ENCODE measurements at regions not wholly inside any gene's neighbourhood (a gene's known extent, or its start where the extent isn't known, plus 50 kb on each side); places are given as distances from the start of the nearest gene placed in this dataset.
"Not testable (repeated sequence)": the region's sequence is repeated elsewhere in the genome, so short reads cannot be mapped to it uniquely, and the experiment has no call there.

GRCh38 chr16:76819226-76819916 lies 371.6 kb upstream of the MON1B start:
- peaks cover 9% of the 10 kb centered on the region for H3K9me3 Mint-ChIP-seq
- no peaks in the 10 kb centered on the region for H3K27me3 Mint-ChIP-seq
- H3K27ac Mint-ChIP-seq = no peak overlapping the region
- H3K36me3 Mint-ChIP-seq = no peaks in the 10 kb centered on the region
- H3K4me1 Mint-ChIP-seq = no peaks in the 10 kb centered on the region
- H3K4me3 Mint-ChIP-seq = no peak overlapping the region

GRCh38 chr16:76824221-76824620 lies 366.8 kb upstream of the MON1B start:
- H3K4me3 Mint-ChIP-seq = no peak overlapping the region
- no peaks in the 10 kb centered on the region for H3K36me3 Mint-ChIP-seq
- no peak overlapping the region for H3K27ac Mint-ChIP-seq
- H3K27me3 Mint-ChIP-seq = no peaks in the 10 kb centered on the region
- peaks cover 3% of the 10 kb centered on the region for H3K9me3 Mint-ChIP-seq
- no peaks in the 10 kb centered on the region for H3K4me1 Mint-ChIP-seq

GRCh38 chr16:76824791-76825190 lies 366.2 kb upstream of the MON1B start:
- H3K27ac Mint-ChIP-seq = no peak overlapping the region
- no peak overlapping the region for H3K4me3 Mint-ChIP-seq
- H3K4me1 Mint-ChIP-seq = no peaks in the 10 kb centered on the region
- H3K36me3 Mint-ChIP-seq = no peaks in the 10 kb centered on the region
- H3K9me3 Mint-ChIP-seq = peaks cover 3% of the 10 kb centered on the region
- no peaks in the 10 kb centered on the region for H3K27me3 Mint-ChIP-seq

DNA sequence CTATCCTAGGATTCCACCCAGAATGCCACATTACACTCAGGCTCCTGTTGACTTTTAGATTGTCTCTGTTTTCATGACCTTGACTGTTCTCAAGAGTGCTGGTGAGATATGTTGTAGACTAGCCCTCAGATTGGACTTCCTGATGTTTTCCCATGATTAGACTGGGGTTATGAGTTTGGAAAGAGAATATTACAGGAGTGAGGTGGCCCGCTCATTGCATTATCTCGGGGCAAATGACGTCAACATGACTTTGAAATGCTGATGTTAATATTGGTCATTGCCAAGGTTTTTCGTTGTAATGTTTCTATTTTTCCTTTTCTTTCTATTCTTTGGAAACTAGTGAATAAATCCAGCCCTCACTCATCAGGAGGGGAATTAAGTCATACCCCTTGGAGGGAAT lies 355.7 kb upstream of the MON1B start:
- Mint-ChIP-seq H3K9me3 (no peaks in the 10 kb centered on the region), H3K27ac (no peak overlapping the region), H3K27me3 (no peaks in the 10 kb centered on the region), H3K36me3 (no peaks in the 10 kb centered on the region), H3K4me3 (no peak overlapping the region), H3K4me1 (no peaks in the 10 kb centered on the region)

GRCh38 chr16:76835779-76836300 lies 355.1 kb upstream of the MON1B start:
- Mint-ChIP-seq H3K36me3 (no peaks in the 10 kb centered on the region), H3K4me3 (no peak overlapping the region), H3K27ac (no peak overlapping the region), H3K4me1 (no peaks in the 10 kb centered on the region), H3K27me3 (no peaks in the 10 kb centered on the region), H3K9me3 (no peaks in the 10 kb centered on the region)

DNA sequence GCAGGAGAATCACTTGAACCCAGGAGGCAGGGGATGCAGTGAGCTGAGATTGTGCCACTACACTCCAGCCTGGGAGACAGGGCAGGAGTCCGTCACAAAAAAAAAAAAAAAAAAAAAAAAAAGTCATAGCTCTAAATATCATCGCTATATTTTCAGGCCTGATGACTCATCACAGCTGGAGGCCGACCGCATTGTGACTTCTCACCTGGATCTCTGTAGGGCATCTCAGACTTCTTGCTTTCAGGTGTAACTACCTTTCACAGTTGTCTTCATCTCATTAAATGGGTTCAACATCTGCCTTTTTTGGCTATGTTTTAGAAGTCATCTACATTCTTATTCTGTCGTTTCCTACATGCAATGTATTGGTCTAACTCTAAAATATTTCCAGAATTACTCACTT lies 353.1 kb upstream of the MON1B start:
- no peaks in the 10 kb centered on the region for H3K4me1 Mint-ChIP-seq
- no peaks in the 10 kb centered on the region for H3K27me3 Mint-ChIP-seq
- H3K9me3 Mint-ChIP-seq = no peaks in the 10 kb centered on the region
- H3K36me3 Mint-ChIP-seq = no peaks in the 10 kb centered on the region
- H3K4me3 Mint-ChIP-seq = no peak overlapping the region
- H3K27ac Mint-ChIP-seq = no peak overlapping the region

- Mint-ChIP-seq H3K27me3 (no peaks in the 10 kb centered on the region), H3K4me1 (no peaks in the 10 kb centered on the region), H3K9me3 (peaks cover 19% of the 10 kb centered on the region)
Observed at GRCh38 chr16:76854234-76854633, 336.8 kb upstream of the MON1B start.

GRCh38 chr16:76856112-76856511 lies 334.9 kb upstream of the MON1B start:
- Mint-ChIP-seq H3K27ac (no peak overlapping the region), H3K9me3 (peaks cover 21% of the 10 kb centered on the region), H3K36me3 (no peaks in the 10 kb centered on the region), H3K4me1 (no peaks in the 10 kb centered on the region), H3K27me3 (no peaks in the 10 kb centered on the region), H3K4me3 (no peak overlapping the region)

More at GRCh38 chr16:76854234-76854633, 336.8 kb upstream of the MON1B start:
- Mint-ChIP-seq H3K36me3 (no peaks in the 10 kb centered on the region), H3K27ac (no peak overlapping the region), H3K4me3 (no peak overlapping the region)

GRCh38 chr16:76857402-76857801 lies 333.6 kb upstream of the MON1B start:
- Mint-ChIP-seq H3K4me3 (no peak overlapping the region), H3K36me3 (no peaks in the 10 kb centered on the region), H3K27ac (no peak overlapping the region), H3K27me3 (no peaks in the 10 kb centered on the region), H3K4me1 (no peaks in the 10 kb centered on the region), H3K9me3 (peaks cover 21% of the 10 kb centered on the region)

DNA sequence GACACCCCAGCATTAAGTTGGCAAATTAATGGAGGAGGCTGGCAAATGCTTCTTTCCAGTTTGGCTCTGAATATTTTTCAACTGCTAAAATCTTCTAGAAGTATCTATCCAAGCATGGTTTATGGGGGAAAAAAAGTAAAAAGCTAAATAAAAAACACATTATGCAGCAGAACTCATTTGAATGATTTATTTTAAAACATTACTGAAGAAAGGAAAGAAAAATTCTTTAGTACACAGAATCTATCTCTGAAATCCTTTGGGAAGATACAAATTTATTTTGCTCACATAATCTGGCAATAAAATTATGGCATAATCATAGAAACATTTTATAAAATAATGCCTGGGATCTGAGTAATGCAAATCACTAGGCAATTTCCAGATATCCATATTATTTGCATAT lies 328.1 kb upstream of the MON1B start:
- Mint-ChIP-seq H3K4me3 (no peak overlapping the region), H3K4me1 (no peaks in the 10 kb centered on the region), H3K36me3 (no peaks in the 10 kb centered on the region), H3K9me3 (peaks cover 15% of the 10 kb centered on the region), H3K27me3 (no peaks in the 10 kb centered on the region), H3K27ac (no peak overlapping the region)

DNA sequence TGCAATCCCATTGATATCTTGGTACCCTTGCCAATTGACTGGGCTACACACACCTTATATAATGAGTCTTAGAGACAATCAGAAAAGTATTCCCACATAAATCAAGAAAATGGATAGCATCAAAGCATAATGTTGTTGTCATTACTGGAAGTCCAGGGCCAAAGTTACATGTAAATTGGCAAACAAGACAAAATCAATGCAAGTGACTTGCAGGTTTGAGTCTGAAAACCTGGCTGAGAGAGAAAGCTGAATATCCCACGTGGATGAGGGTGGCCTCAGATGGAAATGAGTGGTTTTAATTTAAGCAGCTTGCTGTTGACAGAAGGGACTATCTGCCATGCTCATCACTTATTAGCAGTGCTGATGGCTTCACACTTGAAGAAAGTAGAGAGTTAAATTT lies 324.0 kb upstream of the MON1B start:
- H3K27ac Mint-ChIP-seq = no peak overlapping the region
- no peaks in the 10 kb centered on the region for H3K27me3 Mint-ChIP-seq
- no peaks in the 10 kb centered on the region for H3K9me3 Mint-ChIP-seq
- H3K4me1 Mint-ChIP-seq = no peaks in the 10 kb centered on the region
- no peaks in the 10 kb centered on the region for H3K36me3 Mint-ChIP-seq
- H3K4me3 Mint-ChIP-seq = no peak overlapping the region

DNA sequence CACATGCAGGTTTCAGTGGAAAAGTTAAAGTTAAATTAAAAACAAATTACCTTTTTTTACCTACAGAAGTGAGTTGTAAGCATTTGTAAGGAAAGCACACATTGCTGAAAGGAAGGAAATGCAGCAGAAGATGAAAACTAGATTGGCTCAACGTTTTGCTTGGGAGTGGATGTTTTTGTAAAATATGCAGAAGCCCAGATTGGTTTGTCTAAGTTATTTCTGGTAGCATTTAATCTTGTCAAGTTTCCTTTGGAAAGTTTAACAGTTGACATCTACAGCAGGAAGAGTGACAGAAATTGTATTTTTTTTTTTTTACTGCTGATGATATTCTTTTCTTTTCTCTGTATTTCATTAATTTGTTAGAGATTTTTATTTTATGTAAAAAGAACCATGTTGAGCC lies 315.1 kb upstream of the MON1B start:
- H3K27me3 Mint-ChIP-seq = no peaks in the 10 kb centered on the region
- no peaks in the 10 kb centered on the region for H3K36me3 Mint-ChIP-seq
- H3K4me3 Mint-ChIP-seq = no peak overlapping the region
- no peak overlapping the region for H3K27ac Mint-ChIP-seq
- H3K9me3 Mint-ChIP-seq = peaks cover 3% of the 10 kb centered on the region
- H3K4me1 Mint-ChIP-seq = no peaks in the 10 kb centered on the region

- H3K9me3 Mint-ChIP-seq = peaks cover 3% of the 10 kb centered on the region
- H3K27me3 Mint-ChIP-seq = no peaks in the 10 kb centered on the region
- H3K36me3 Mint-ChIP-seq = no peaks in the 10 kb centered on the region
- H3K27ac Mint-ChIP-seq = no peak overlapping the region
- H3K4me1 Mint-ChIP-seq = no peaks in the 10 kb centered on the region
- no peak overlapping the region for H3K4me3 Mint-ChIP-seq
Observed at GRCh38 chr16:76879420-76879819, 311.6 kb upstream of the MON1B start.

DNA sequence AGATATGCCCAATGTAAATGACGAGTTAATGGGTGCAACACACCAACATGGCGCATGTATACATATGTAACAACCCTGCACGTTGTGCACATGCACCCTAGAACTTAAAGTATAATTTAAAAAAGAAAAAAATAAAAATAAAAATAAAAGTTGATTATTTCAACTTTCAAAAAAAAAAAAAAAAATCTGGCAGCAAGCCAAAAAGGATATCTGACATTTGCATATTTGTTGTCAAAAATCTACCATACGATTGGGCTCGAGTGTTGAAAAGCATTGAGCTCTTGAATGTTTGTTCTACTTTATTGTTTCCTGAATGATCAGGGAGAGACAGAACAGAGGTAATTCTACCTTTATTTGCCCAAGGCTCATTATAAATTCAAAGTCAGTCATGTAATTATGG lies 310.5 kb upstream of the MON1B start:
- not testable (repeated sequence) for H3K4me1 Mint-ChIP-seq, H3K36me3 Mint-ChIP-seq, H3K9me3 Mint-ChIP-seq, H3K4me3 Mint-ChIP-seq, H3K27ac Mint-ChIP-seq, H3K27me3 Mint-ChIP-seq

DNA sequence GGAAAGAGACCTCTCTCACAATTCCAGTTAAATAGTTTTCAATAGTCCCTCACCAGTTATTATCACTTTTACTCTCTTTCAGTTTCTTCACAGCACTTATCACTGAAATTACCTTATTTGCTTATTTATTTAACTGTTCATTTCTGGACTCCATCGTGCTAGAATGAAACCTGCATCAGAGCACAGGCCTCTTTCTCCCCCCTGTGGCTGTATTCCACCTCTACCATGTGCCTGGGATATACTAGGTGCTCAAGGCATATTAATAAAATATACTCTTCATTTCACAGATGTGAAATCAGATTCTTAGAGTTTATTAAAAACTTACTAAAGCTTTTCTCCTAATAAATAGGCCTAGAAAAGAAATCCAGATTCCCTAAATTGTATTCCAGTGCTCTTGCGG lies 308.9 kb upstream of the MON1B start:
- Mint-ChIP-seq H3K4me1 (no peaks in the 10 kb centered on the region), H3K27ac (no peak overlapping the region), H3K9me3 (peaks cover 3% of the 10 kb centered on the region), H3K36me3 (no peaks in the 10 kb centered on the region), H3K27me3 (no peaks in the 10 kb centered on the region), H3K4me3 (no peak overlapping the region)

GRCh38 chr16:76883076-76883475 lies 307.9 kb upstream of the MON1B start:
- H3K4me1 Mint-ChIP-seq = no peaks in the 10 kb centered on the region
- H3K36me3 Mint-ChIP-seq = no peaks in the 10 kb centered on the region
- no peaks in the 10 kb centered on the region for H3K27me3 Mint-ChIP-seq

More at GRCh38 chr16:76883076-76883475, 307.9 kb upstream of the MON1B start:
- Mint-ChIP-seq H3K27ac (no peak overlapping the region), H3K9me3 (peaks cover 3% of the 10 kb centered on the region), H3K4me3 (no peak overlapping the region)
